ENCODE measurements at regions not wholly inside any gene's neighbourhood (a gene's known extent, or its start where the extent isn't known, plus 50 kb on each side); places are given as distances from the start of the nearest gene placed in this dataset.
"Not testable (repeated sequence)": the region's sequence is repeated elsewhere in the genome, so short reads cannot be mapped to it uniquely, and the experiment has no call there.

DNA sequence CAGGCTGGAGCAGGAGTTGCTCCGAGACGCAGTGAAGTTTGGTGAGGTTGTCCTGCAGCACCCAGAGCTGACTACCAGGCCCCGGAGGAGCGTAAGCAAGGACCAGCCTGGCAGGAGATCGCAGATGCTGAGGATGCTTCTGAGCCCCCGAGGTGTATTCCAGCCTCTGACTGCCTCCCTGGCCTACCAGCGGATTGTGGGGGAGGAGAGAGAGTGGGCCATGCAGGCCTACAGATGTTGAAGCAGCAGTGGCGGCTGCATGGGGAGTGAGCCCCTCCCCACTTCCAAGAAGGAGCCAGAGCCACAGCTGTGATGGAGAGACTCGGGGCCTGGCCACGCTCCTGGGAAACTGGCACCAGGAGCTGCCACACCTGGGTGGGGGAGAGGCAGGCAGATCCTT is 302.5 kb upstream of the PROK2 start:
- no peak for DNase-seq

GRCh38 chr3:72086743-72087087 is 301.8 kb upstream of the PROK2 start:
- DNase-seq, result no peak

DNA sequence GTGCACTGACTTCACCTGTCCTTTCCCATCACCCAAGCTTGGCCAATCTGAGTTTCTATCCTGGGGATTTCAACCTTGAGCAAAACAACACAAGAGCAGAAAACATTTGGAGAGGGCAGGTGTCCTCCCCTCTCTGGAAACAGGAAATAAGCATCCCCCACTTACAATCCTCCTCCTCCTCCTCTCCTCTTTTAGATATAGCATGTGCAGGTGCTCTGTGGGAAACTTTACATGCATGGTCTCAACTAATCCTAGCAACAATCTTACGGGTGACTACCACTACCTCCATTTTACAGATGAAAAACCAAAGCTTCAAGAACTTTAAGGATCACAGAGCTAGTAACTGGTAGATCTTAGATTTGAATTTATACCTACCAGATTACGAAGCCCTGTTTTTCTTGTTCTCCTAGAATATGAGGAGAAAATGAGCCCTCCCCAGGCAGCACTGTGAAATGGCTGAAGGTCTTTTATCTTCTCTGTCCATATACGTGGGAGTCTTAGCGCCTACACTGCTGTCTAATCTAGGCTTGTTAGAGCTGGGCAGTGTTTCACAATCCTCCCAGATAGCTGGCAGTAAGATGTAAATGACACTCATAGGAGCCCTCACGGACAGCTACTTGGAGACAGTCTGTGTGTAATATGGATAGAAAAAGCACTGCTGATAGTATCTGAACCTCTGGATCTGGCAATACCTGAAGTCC is 301.2 kb upstream of the PROK2 start:
- no peak for DNase-seq

DNA sequence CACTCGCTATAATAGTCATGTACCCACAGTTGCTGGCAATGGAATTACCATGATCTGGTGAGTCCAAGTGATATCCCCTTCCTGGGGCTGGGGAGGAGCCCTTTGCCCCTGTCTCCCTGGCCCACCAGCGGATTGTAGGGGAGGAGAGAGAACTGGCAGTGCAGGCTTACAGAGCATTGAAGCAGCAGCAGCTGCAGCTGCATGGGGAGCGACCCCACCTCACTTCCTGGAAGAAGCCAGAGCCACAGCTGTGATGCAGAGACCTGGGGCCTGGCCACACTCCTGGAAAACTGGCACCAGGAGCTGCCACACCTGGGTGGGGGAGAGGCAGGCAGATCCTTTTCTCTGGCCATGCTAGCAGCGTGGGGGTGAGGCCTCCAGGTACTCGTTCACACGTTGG is 300.1 kb upstream of the PROK2 start:
- no peak for DNase-seq

- DNase-seq, result no peak
Measured at GRCh38 chr3:72082776-72083462, 298.0 kb upstream of the PROK2 start.

DNA sequence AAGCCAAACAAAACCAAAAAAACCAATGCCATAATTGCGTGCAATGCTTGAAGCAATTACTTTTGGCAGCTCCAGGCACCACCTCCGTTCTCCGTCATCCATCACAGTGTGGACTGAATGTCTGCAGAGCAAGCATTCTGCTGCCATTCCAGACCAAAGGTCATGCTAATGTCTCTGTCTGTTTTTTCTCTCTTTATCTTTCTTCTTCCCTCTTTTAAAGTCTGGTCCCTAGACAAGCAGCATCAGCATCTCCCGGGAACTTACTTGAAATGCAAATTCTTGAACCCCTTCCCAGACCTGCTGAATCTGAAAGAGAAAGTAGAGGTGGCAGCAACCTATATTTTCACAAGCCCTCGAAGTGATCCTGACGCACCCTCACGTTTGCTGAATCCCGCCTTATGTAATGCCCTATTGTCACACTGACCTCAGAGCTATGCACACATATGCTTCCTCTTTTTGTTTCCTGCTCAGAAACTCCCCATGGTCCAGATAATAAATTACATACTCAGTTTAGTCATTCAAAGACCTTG is 297.3 kb upstream of the PROK2 start:
- DNase-seq, result no peak

DNA sequence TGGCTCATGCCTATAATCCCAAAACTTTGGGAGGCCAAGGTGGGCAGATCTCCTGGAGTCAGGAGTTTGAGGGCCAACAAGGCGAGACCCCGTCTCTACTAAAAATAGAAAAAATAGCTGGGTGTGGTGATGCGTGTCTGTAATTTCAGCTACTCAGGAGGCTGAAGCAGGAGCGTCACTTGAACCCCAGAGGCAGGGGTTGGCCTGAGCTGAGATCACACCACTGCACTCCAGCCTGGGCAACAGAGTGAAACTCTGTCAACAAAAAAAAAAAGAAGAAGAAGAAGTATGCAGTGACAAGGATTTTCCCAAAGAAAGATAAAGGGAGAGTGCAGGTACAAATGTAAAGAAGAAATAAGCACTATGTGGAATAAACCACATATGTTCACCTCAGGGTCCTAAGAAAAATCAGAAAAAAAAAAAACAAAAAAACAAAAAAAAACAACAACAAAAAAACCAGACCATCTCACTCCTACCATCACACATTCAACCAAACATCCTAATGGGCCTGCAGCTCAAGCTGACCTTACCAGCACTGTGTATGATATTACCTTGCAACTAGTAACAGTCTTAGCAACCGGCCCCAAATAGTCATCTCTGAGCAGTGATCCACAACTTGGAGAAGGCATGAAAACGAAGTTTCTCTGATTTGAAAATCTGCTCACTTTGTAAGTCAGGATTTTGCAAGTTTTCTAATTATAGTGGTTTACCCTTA is 296.7 kb upstream of the PROK2 start:
- no peak for DNase-seq

GRCh38 chr3:72080800-72081199 is 295.9 kb upstream of the PROK2 start:
- DNase-seq, result no peak

GRCh38 chr3:72080095-72080494 is 295.1 kb upstream of the PROK2 start:
- DNase-seq, result no peak

GRCh38 chr3:72079369-72079872 is 294.5 kb upstream of the PROK2 start:
- DNase-seq, result no peak

GRCh38 chr3:72078676-72079368 is 293.9 kb upstream of the PROK2 start:
- no peak for DNase-seq

- no peak for DNase-seq
Measured at GRCh38 chr3:72077473-72078259, 292.7 kb upstream of the PROK2 start.

DNA sequence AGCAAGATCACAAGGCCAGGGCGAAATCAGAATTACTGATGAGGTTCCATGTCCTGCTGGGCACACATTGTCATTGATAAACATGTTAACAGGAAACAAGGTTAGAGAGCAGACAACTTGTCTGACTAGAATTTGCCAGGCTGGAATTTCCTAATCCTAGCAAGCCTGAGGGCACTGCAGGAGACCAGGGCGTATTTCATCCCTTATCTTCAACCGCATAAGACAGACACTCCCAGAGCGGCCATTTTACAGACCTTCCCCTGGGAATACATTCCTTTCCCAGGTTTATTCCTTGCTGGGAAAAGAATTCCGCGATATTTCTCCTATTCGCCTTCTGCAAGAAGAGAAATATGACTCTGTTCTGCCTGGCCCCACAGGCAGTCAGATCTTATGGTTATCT is 290.9 kb upstream of the PROK2 start:
- DNase-seq, result not testable (repeated sequence)

DNA sequence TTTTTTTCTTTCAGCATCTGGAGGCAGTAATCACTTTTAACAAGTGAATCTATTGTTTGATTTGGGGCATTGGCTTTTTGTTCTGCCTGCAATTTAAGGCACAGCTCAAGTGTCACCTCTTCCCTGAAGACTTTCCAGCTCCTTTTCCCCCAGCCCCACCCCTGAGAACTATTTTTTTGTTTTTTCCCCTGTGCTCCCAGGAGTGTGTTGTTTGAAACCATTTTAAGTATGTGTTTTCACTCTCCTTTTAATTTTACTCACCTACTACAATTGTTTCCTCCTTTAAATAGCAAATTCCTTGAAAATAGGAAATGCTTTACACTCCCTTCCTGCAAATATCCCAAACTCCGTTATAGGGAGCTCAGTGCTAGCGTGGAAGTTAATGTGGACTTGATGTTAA is 286.7 kb upstream of the PROK2 start:
- DNase-seq, result no peak

DNA sequence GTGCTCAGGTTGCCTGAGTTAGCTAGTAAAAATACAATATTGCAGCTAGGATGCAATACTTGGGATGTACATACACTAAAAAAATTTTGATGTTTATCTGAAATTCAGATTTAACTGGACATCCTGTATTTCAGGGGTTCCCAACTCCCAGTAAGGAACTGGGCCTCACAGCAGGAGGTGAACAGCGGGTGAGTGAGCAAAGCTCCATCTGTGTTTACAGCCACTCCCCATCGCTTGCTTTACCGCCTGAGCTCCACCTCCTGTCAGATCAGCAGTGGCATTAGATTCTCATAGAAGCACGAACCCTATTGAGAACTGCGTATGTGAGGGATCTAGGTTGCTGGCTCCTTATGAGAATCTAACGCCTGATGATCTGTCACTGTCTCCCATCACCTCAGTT is 285.1 kb upstream of the PROK2 start:
- no peak for DNase-seq

GRCh38 chr3:72069543-72069942 is 284.6 kb upstream of the PROK2 start:
- DNase-seq, result no peak

DNA sequence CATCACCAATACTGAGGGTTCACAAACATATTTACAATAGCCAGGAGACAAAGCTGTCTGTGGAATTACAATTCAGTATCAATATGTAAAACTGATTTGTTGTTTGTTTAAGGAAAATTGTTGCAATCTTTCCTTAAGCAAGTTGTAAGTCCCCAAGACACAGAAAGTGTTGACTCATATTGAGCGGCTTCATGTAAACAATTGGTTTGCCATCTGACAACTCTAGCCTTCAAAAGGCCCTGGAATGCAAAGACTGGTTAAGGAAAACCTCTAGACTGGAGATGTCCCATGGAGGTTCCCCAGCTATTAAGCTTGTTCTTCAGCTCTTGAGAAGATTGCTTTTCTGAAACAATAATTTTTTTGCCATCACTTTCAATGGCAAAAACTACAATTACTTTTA is 283.7 kb upstream of the PROK2 start:
- no peak for DNase-seq

GRCh38 chr3:72067721-72068120 is 282.8 kb upstream of the PROK2 start:
- no peak for DNase-seq

DNA sequence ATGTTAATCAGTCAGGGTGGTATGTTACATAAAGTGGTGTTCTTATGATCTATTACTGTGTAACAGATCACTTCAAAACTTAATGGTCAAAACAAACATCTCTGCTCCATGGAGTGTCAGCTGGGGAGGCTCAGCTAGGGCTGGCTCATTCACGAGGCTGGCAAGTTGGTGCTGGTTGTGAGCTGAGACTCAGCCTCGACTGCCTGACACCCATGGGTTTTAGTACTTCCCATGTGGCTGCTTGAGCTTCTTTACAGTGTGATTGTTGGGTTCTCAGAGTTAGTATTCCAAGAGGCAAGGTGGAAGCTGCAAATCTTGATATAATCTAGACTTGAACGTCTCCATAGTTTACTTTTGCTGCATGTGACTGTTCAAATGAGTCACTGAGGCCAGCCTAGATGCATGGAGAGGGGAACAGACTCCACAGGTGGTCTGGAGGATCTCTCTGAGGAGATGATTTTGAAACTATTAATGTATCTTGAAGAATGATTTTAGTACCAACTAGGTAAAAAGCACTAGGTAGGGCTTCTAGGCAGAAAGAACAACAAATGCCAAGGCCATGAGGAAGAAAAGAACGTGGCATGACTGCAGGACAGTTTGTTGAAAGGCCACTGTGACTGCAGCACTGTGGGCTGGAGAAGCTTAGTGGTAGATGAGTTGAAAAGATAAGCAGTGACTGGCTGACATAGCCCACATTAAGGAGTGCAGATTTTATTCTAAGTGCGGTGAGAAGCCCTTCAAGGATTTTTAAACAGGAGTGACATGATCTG is 281.1 kb upstream of the PROK2 start:
- no peak for DNase-seq

DNA sequence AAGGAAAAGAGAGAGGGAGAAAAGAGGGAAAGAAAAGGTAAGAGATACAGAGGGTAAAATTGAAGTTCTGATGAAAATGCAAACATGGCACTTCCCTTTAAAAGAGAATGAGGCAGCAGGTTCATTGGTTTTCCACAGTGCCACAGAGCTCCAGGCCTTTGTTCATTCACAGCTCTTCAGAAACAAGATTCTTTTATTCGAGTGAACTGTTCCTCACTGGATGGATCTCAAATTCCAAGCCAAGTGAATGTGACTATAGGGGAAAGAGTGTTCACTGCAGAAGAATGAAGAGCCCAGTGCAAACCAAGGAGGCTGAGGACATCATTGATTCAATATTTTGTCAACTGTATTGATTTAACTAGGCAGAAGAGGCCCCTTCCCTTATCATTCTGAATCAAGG is 280.3 kb upstream of the PROK2 start:
- DNase-seq, result no peak

DNA sequence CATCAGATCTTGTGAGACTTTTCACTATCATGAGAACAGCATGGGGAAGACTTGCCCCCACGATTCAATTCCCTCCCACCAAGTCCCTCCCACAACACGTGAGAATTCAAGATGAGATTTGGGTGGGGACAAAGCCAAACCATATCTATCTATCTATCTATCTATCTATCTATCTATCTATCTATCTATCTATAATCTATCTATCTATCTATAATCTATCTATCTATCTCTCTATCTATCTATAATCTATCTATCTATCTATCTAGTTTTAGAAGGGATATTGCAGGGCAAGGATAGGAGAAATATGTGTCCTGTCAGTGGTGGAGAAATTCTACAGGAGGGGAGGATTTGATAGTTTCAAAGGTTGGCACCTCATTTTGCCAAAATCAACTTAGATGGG is 279.8 kb upstream of the PROK2 start:
- not testable (repeated sequence) for DNase-seq

GRCh38 chr3:72062017-72062416 is 277.1 kb upstream of the PROK2 start:
- no peak for DNase-seq
